Liver (tissue), 3 donors: ENCODE measurements at regions not wholly inside any gene's neighbourhood (a gene's known extent, or its start where the extent isn't known, plus 50 kb on each side); places are given as distances from the start of the nearest gene placed in this dataset.

Experiments
- EGR1 ChIP-seq, 2 donors: IDR thresholded peaks; 2 replicates each; pipeline ENCODE4 v1.6.1; 2016 to 2018; ENCODE audit warnings: antibody characterized with exemption in 2 of 2, low read depth in 2 of 2
- FOXA2 ChIP-seq: IDR thresholded peaks from 2 replicates; pipeline ENCODE4 v1.6.1; 2016; ENCODE audit warnings: antibody characterized with exemption
- GABPA ChIP-seq, 2 donors: IDR thresholded peaks in 1 of 2; conservative IDR thresholded peaks in 1 of 2; 2 replicates each; pipeline ENCODE4 v1.6.1; 2016; ENCODE audit warnings: antibody characterized with exemption in 2 of 2, mild to moderate bottlenecking in 1 of 2, moderate library complexity in 1 of 2
- HNF4A ChIP-seq, 2 donors: conservative IDR thresholded peaks; 2 replicates each; pipeline ENCODE4 v1.6.1; 2016; ENCODE audit warnings: antibody characterized with exemption in 2 of 2, mild to moderate bottlenecking in 2 of 2
- JUND ChIP-seq, 2 donors: IDR thresholded peaks; 2 replicates each; pipeline ENCODE4 v1.6.1; 2016; ENCODE audit warnings: antibody characterized with exemption in 2 of 2
- NR2F2 ChIP-seq: IDR thresholded peaks from 2 replicates; pipeline ENCODE4 v1.6.1; 2016; ENCODE audit warnings: antibody characterized with exemption
- RAD21 ChIP-seq, 2 donors: IDR thresholded peaks; 2 replicates each; pipeline ENCODE4 v1.6.1; 2016; ENCODE audit warnings: antibody characterized with exemption in 2 of 2, mild to moderate bottlenecking in 2 of 2
- RXRA ChIP-seq, 2 donors: IDR thresholded peaks; 2 replicates each; pipeline ENCODE4 v1.6.1; 2017 to 2018; ENCODE audit warnings: antibody characterized with exemption in 2 of 2, mild to moderate bottlenecking in 1 of 2
- SP1 ChIP-seq: IDR thresholded peaks from 2 replicates; pipeline ENCODE4 v1.6.1; 2018; ENCODE audit warnings: antibody characterized with exemption, mild to moderate bottlenecking
- TAF1 ChIP-seq: conservative IDR thresholded peaks from 2 replicates; pipeline ENCODE4 v1.6.1; 2016; ENCODE audit warnings: antibody characterized with exemption, mild to moderate bottlenecking
- TF ChIP-seq, protein P1 (sequence below): fragments of 150-350 bp; IDR thresholded peaks from 2 replicates; pipeline ENCODE4 v1.5.1; 2017; ENCODE audit warnings: improper control_type of control experiment, low read depth, low read length; ENCODE audit not compliant: missing input control
- TF ChIP-seq, protein P2 (sequence below): IDR thresholded peaks from 2 replicates; pipeline ENCODE4 v1.6.1; 2016; ENCODE audit warnings: antibody characterized with exemption
- TF ChIP-seq, protein P3 (sequence below): IDR thresholded peaks from 2 replicates; pipeline ENCODE4 v1.6.1; 2016; ENCODE audit warnings: antibody characterized with exemption, mild to moderate bottlenecking
- TF ChIP-seq, protein P4 (sequence below): IDR thresholded peaks from 2 replicates; pipeline ENCODE4 v1.6.1; 2016; ENCODE audit warnings: antibody characterized with exemption
- donor health status: healthy.
- donor health status: healthy.

DNA sequence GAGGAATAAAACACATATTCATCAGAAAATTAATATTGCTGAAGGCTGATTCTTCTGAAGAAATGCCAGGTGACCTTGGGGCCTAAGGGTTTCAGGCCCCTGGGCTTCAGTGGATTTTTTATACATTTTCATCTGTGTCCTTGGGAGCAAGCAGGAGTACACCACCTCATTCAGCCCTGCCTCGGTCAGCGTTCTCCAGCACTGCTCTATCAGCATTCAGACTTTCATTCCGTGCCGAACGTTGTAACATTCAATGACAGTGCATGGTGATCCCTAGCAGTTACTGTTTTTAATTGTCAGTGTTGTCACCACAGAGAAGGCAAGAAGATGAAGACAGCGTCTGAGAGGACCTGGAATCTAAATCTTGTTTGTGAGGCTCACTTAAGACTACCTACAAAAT, 490.4 kb downstream of the DNAH5 start:
- TF ChIP-seq TAF1 (no peak), FOXA2 (no peak), EGR1 (IDR thresholded peaks at IDR 0.05; ENCODE audit: low read depth in 2 of 2) (no peak), RAD21 (IDR thresholded peaks at IDR 0.05) (no peak), RXRA (IDR thresholded peaks at IDR 0.05) (no peak), NR2F2 (no peak), GABPA (IDR thresholded peaks at IDR 0.05 in 1 of 2, conservative IDR thresholded peaks at IDR 0.05 in 1 of 2) (no peak), SP1 (no peak), JUND (IDR thresholded peaks at IDR 0.05) (no peak), HNF4A (conservative IDR thresholded peaks at IDR 0.05) (no peak)
- TF ChIP-seq, protein P1, sequence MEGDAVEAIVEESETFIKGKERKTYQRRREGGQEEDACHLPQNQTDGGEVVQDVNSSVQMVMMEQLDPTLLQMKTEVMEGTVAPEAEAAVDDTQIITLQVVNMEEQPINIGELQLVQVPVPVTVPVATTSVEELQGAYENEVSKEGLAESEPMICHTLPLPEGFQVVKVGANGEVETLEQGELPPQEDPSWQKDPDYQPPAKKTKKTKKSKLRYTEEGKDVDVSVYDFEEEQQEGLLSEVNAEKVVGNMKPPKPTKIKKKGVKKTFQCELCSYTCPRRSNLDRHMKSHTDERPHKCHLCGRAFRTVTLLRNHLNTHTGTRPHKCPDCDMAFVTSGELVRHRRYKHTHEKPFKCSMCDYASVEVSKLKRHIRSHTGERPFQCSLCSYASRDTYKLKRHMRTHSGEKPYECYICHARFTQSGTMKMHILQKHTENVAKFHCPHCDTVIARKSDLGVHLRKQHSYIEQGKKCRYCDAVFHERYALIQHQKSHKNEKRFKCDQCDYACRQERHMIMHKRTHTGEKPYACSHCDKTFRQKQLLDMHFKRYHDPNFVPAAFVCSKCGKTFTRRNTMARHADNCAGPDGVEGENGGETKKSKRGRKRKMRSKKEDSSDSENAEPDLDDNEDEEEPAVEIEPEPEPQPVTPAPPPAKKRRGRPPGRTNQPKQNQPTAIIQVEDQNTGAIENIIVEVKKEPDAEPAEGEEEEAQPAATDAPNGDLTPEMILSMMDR: no peak
- TF ChIP-seq, protein P2, sequence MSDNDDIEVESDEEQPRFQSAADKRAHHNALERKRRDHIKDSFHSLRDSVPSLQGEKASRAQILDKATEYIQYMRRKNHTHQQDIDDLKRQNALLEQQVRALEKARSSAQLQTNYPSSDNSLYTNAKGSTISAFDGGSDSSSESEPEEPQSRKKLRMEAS: no peak
- TF ChIP-seq, protein P3, sequence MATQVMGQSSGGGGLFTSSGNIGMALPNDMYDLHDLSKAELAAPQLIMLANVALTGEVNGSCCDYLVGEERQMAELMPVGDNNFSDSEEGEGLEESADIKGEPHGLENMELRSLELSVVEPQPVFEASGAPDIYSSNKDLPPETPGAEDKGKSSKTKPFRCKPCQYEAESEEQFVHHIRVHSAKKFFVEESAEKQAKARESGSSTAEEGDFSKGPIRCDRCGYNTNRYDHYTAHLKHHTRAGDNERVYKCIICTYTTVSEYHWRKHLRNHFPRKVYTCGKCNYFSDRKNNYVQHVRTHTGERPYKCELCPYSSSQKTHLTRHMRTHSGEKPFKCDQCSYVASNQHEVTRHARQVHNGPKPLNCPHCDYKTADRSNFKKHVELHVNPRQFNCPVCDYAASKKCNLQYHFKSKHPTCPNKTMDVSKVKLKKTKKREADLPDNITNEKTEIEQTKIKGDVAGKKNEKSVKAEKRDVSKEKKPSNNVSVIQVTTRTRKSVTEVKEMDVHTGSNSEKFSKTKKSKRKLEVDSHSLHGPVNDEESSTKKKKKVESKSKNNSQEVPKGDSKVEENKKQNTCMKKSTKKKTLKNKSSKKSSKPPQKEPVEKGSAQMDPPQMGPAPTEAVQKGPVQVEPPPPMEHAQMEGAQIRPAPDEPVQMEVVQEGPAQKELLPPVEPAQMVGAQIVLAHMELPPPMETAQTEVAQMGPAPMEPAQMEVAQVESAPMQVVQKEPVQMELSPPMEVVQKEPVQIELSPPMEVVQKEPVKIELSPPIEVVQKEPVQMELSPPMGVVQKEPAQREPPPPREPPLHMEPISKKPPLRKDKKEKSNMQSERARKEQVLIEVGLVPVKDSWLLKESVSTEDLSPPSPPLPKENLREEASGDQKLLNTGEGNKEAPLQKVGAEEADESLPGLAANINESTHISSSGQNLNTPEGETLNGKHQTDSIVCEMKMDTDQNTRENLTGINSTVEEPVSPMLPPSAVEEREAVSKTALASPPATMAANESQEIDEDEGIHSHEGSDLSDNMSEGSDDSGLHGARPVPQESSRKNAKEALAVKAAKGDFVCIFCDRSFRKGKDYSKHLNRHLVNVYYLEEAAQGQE: no peak
- TF ChIP-seq, protein P4, sequence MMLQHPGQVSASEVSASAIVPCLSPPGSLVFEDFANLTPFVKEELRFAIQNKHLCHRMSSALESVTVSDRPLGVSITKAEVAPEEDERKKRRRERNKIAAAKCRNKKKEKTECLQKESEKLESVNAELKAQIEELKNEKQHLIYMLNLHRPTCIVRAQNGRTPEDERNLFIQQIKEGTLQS: no peak
